H1 (cell line): ENCODE measurements at regions not wholly inside any gene's neighbourhood (a gene's known extent, or its start where the extent isn't known, plus 50 kb on each side); places are given as distances from the start of the nearest gene placed in this dataset.

Source experiments
- CTCF ChIA-PET: fragments of 300-600 bp; sonication (Branson Sonifier 250); formaldehyde crosslinking; loops from one replicate; lab custom pipeline; 2021; ENCODE audit not compliant: partially characterized antibody; lab: Charles Lee
- POLR2A ChIA-PET: fragments of 300-600 bp; sonication (Branson Sonifier 250); formaldehyde crosslinking; loops from one replicate; lab custom pipeline; 2021; ENCODE audit warnings: inconsistent platforms; ENCODE audit not compliant: partially characterized antibody; lab: Charles Lee
- DNase-seq, 2 experiments: peaks; one replicate each; pipeline versions ENCODE4 v3.0.0 to v3.0.0-alpha.2; 2010 to 2022; ENCODE audit warnings: low spot score in 2 of 2, low read depth in 1 of 2, mixed read lengths in 1 of 2
- FAIRE-seq: peaks from 2 replicates; lab custom pipeline; 2011; peaks lifted over from hg19 to GRCh38; lab: Jason Lieb, UNC
- H2AFZ ChIP-seq: 2 replicates; pipeline ENCODE4 v1.8.1; 2012; ENCODE audit warnings: low read length, inconsistent platforms
- H2AK5ac ChIP-seq: 2 replicates; pipeline ENCODE4 v1.6.1; 2013; ENCODE audit warnings: low read depth, low read length
- H2BK120ac ChIP-seq: replicated peaks from 2 replicates; pipeline ENCODE3; 2013; ENCODE audit warnings: low read depth, low read length, inconsistent platforms
- H2BK12ac ChIP-seq: 2 replicates; pipeline ENCODE4 v1.6.1; 2013; ENCODE audit warnings: low read depth, low read length
- H2BK15ac ChIP-seq: 2 replicates; pipeline ENCODE4 v1.6.1; 2013; ENCODE audit warnings: low read length
- H2BK20ac ChIP-seq: 2 replicates; pipeline ENCODE4 v1.6.1; 2013; ENCODE audit warnings: low read length
- H2BK5ac ChIP-seq: 2 replicates; pipeline ENCODE4 v1.6.1; 2013; ENCODE audit warnings: low read depth, low read length
- H3K14ac ChIP-seq: 2 replicates; pipeline ENCODE4 v1.6.1; 2013; ENCODE audit warnings: inconsistent platforms; ENCODE audit not compliant: insufficient read length
- H3K18ac ChIP-seq: 2 replicates; pipeline ENCODE4 v1.6.1; 2013; ENCODE audit warnings: low read length; ENCODE audit errors: extremely low read depth
- H3K23ac ChIP-seq: 2 replicates; pipeline ENCODE4 v1.6.1; 2013; ENCODE audit warnings: inconsistent platforms; ENCODE audit not compliant: insufficient read length
- H3K23me2 ChIP-seq: 2 replicates; pipeline ENCODE4 v1.6.1; 2013; ENCODE audit warnings: low read depth, low read length
- H3K27ac ChIP-seq: 2 replicates; pipeline ENCODE4 v1.6.1; 2011; ENCODE audit warnings: low read depth, low read length, inconsistent platforms
- H3K27me3 ChIP-seq, 4 experiments: replicated peaks in 1 of 4; 1 replicate in 1 of 4; 2 replicates in 3 of 4; pipeline versions ENCODE4 v1.6.1 to v1.8.1; 2011 to 2013; ENCODE audit warnings: low read length in 3 of 4, mild to moderate bottlenecking in 3 of 4, inconsistent platforms in 2 of 4, mixed read lengths in 2 of 4, moderate library complexity in 1 of 4; ENCODE audit not compliant: control insufficient read depth in 3 of 4, insufficient read depth in 3 of 4; ENCODE audit errors: extremely low read depth in 1 of 4
- H3K36me3 ChIP-seq, 4 experiments: 2 replicates each; pipeline versions ENCODE4 v1.6.1 to v1.8.1; 2011 to 2013; ENCODE audit warnings: mild to moderate bottlenecking in 4 of 4, low read length in 3 of 4, moderate library complexity in 2 of 4, control low read depth in 1 of 4, inconsistent platforms in 1 of 4; ENCODE audit not compliant: insufficient read depth in 4 of 4, control insufficient read depth in 2 of 4
- H3K4ac ChIP-seq: replicated peaks from 2 replicates; pipeline ENCODE3; 2013; ENCODE audit warnings: low read length, low read depth, mixed read lengths, inconsistent platforms; ENCODE audit not compliant: insufficient read length
- H3K4me1 ChIP-seq, 4 experiments: replicated peaks in 1 of 4; 1 replicate in 1 of 4; 2 replicates in 3 of 4; pipeline versions ENCODE4 v1.6.1 to v1.8.1; 2011 to 2013; ENCODE audit warnings: low read length in 3 of 4, inconsistent platforms in 2 of 4, mixed read lengths in 1 of 4; ENCODE audit not compliant: insufficient read depth in 4 of 4, control insufficient read depth in 3 of 4
- H3K4me2 ChIP-seq, 2 experiments: 2 replicates each; pipeline versions ENCODE4 v1.6.1 to v1.8.1; 2011 to 2013; ENCODE audit warnings: low read depth in 2 of 2, low read length in 2 of 2, control low read depth in 1 of 2, inconsistent platforms in 1 of 2, mild to moderate bottlenecking in 1 of 2; ENCODE audit not compliant: insufficient read depth in 1 of 2
- H3K4me3 ChIP-seq, 4 experiments: fragments of 200-600, 300-600 bp in 1 of 4; sonication (generic), shearing (Covaris generic), sonication (Bioruptor Twin) in 1 of 4; 2 replicates each; pipeline versions ENCODE4 v1.5.1 to v1.8.1; 2011 to 2016; ENCODE audit warnings: low read length in 4 of 4, low read depth in 3 of 4, control low read depth in 2 of 4, inconsistent platforms in 2 of 4, mild to moderate bottlenecking in 2 of 4, mixed read lengths in 1 of 4, moderate library complexity in 1 of 4; ENCODE audit not compliant: insufficient read depth in 2 of 4; ENCODE audit errors: extremely low read depth in 1 of 4
- H3K56ac ChIP-seq: replicated peaks from 2 replicates; pipeline ENCODE3; 2013; ENCODE audit warnings: low read depth, mild to moderate bottlenecking, mixed read lengths, low read length, inconsistent platforms; ENCODE audit not compliant: insufficient read length
- H3K79me1 ChIP-seq: 2 replicates; pipeline ENCODE4 v1.6.1; 2013; ENCODE audit warnings: low read depth, low read length, control low read depth
- H3K79me2 ChIP-seq, 2 experiments: 2 replicates each; pipeline versions ENCODE4 v1.6.1 to v1.8.1; 2012 to 2013; ENCODE audit warnings: low read length in 2 of 2, mild to moderate bottlenecking in 2 of 2, inconsistent platforms in 1 of 2; ENCODE audit not compliant: insufficient read depth in 2 of 2, control insufficient read depth in 1 of 2
- H3K9ac ChIP-seq, 4 experiments: replicated peaks in 1 of 4; 1 replicate in 1 of 4; 2 replicates in 3 of 4; pipeline versions ENCODE4 v1.6.1 to v1.8.1; 2011 to 2013; ENCODE audit warnings: low read depth in 3 of 4, low read length in 3 of 4, control low read depth in 2 of 4, mild to moderate bottlenecking in 2 of 4, moderate library complexity in 2 of 4, inconsistent platforms in 1 of 4; ENCODE audit errors: extremely low read depth in 1 of 4
- H3K9me3 ChIP-seq, 2 experiments: 2 replicates each; pipeline versions ENCODE4 v1.6.1 to v1.8.1; 2012 to 2013; ENCODE audit warnings: mild to moderate bottlenecking in 2 of 2, moderate library complexity in 2 of 2, control low read depth in 1 of 2, inconsistent platforms in 1 of 2, low read depth in 1 of 2, low read length in 1 of 2, mixed read lengths in 1 of 2; ENCODE audit not compliant: insufficient read depth in 2 of 2
- H4K20me1 ChIP-seq, 2 experiments: replicated peaks in 1 of 2; 2 replicates each; pipeline versions ENCODE3 to v1.8.1; 2011 to 2013; ENCODE audit warnings: inconsistent platforms in 2 of 2, low read length in 2 of 2, mild to moderate bottlenecking in 1 of 2; ENCODE audit not compliant: insufficient read depth in 2 of 2, control insufficient read depth in 1 of 2
- H4K5ac ChIP-seq: 2 replicates; pipeline ENCODE4 v1.6.1; 2013; ENCODE audit warnings: low read length, low read depth, mixed read lengths, inconsistent platforms; ENCODE audit not compliant: insufficient read length
- H4K8ac ChIP-seq: 2 replicates; pipeline ENCODE4 v1.8.0; 2013; ENCODE audit warnings: mild to moderate bottlenecking, moderate library complexity, low read length, inconsistent platforms; ENCODE audit not compliant: insufficient read depth; ENCODE audit errors: extremely low read depth
- H4K91ac ChIP-seq: replicated peaks from 2 replicates; pipeline ENCODE3; 2013; ENCODE audit warnings: low read length, mixed read lengths, inconsistent platforms; ENCODE audit not compliant: insufficient read length
- ATF2 ChIP-seq: IDR thresholded peaks from 2 replicates; pipeline ENCODE4 v1.6.1; 2012; ENCODE audit warnings: low read length, inconsistent platforms
- CBX5 ChIP-seq: fragments of 300-800, 300-1000 bp; sonication (generic); IDR thresholded peaks from 2 replicates; pipeline ENCODE4 v1.7.1; 2016; ENCODE audit warnings: antibody characterized with exemption, low read length, low read depth
- CBX8 ChIP-seq: fragments of 300-800, 300-1000 bp; sonication (generic); IDR thresholded peaks from 2 replicates; pipeline ENCODE4 v1.7.1; 2016; ENCODE audit warnings: low read depth, low read length, borderline replicate concordance
- CHD1 ChIP-seq: IDR thresholded peaks from 2 replicates; pipeline ENCODE4 v1.6.1; 2012; ENCODE audit warnings: low read depth, low read length, improper control_type of control experiment
- FOSL1 ChIP-seq: IDR thresholded peaks from 2 replicates; pipeline ENCODE4 v1.6.1; 2011; ENCODE audit warnings: mild to moderate bottlenecking, low read depth, low read length, moderate library complexity; ENCODE audit not compliant: insufficient read depth
- GABPA ChIP-seq: IDR thresholded peaks from 2 replicates; pipeline ENCODE4 v1.6.1; 2011; ENCODE audit warnings: mild to moderate bottlenecking, low read length, moderate library complexity, borderline replicate concordance; ENCODE audit not compliant: insufficient read depth
- JUN ChIP-seq: IDR thresholded peaks from 2 replicates; pipeline ENCODE4 v1.6.1; 2011; ENCODE audit warnings: low read depth, mild to moderate bottlenecking, improper control_type of control experiment, low read length
- POLR2AphosphoS5 ChIP-seq: IDR thresholded peaks from 2 replicates; pipeline ENCODE4 v1.6.1; 2011; ENCODE audit warnings: low read depth, low read length
- POU5F1 ChIP-seq: IDR thresholded peaks from 2 replicates; pipeline ENCODE4 v1.6.1; 2011; ENCODE audit warnings: low read depth, mild to moderate bottlenecking, low read length, moderate library complexity
- SIRT6 ChIP-seq: IDR thresholded peaks from one replicate; pipeline ENCODE4 v1.7.1; 2012; ENCODE audit warnings: low read length, inconsistent platforms
- SRF ChIP-seq: IDR thresholded peaks from 2 replicates; pipeline ENCODE4 v1.6.1; 2011; ENCODE audit warnings: mild to moderate bottlenecking, low read depth, low read length, moderate library complexity
- YY1 ChIP-seq: IDR thresholded peaks from 2 replicates; pipeline ENCODE4 v1.6.1; 2011; ENCODE audit warnings: low read depth, mild to moderate bottlenecking, low read length
- WGBS, 2 experiments: shearing (Covaris generic) in 1 of 2; methylation state at CpG; one replicate each; pipeline versions ENCODE4 v1.1.6 to v1.1.7; 2013 to 2015; ENCODE audit warnings: low lambda C conversion rate in 2 of 2, mixed read lengths in 2 of 2, inconsistent platforms in 1 of 2, low coverage in 1 of 2, missing lambda C conversion rate in 1 of 2; ENCODE audit not compliant: insufficient replicate concordance in 2 of 2, insufficient coverage in 1 of 2, insufficient read length in 1 of 2; ENCODE audit errors: extremely low coverage in 1 of 2, missing lambda C conversion rate in 1 of 2; 5-methylcytosine and 5-hydroxymethylcytosine counted together

- Histone ChIP-seq H3K9ac (no peak overlapping the region), H2AFZ (no peak overlapping the region), H3K79me1 (no peaks in the 10 kb centered on the region), H3K4me2 (no peak overlapping the region), H4K20me1 (no peaks in the 10 kb centered on the region), H3K4me3 (no peak overlapping the region), H2BK5ac (no peak overlapping the region), H2BK120ac (no peak overlapping the region), H2AK5ac (no peak overlapping the region), H2BK20ac (no peak overlapping the region), H4K91ac (no peak overlapping the region), H3K23me2 (no peaks in the 10 kb centered on the region), H2BK12ac (no peak overlapping the region), H2BK15ac (no peak overlapping the region), H3K79me2 (no peaks in the 10 kb centered on the region), H4K5ac (no peak overlapping the region), H4K8ac (no peak overlapping the region), H3K27me3 (no peaks in the 10 kb centered on the region), H3K9me3 (no peaks in the 10 kb centered on the region), H3K36me3 (no peaks in the 10 kb centered on the region), H3K23ac (no peak overlapping the region), H3K4ac (no peak overlapping the region), H3K4me1 (no peaks in the 10 kb centered on the region), H3K56ac (no peak overlapping the region), H3K14ac (no peak overlapping the region), H3K27ac (no peak overlapping the region), H3K18ac (no peak overlapping the region)
- POLR2A ChIA-PET = no interaction called here
- FAIRE-seq (no peak), DNase-seq (no peak)
- 97% methylated on average over 2 of the region's 2 CpGs; no CpG with 5 or more reads in 1 of the 2 experiments for WGBS, 2 experiments
- TF ChIP-seq SRF (no peak), ATF2 (no peak), GABPA (no peak), POU5F1 (no peak), FOSL1 (no peak), POLR2AphosphoS5 (no peak), YY1 (no peak), CBX8 (no peak), SIRT6 (no peak), JUN (no peak), CHD1 (no peak), CBX5 (no peak)
- CTCF ChIA-PET = interaction anchor here (0.7 kb wide), 1 partner anchor 9 kb away, joined by 3 read pairs; no protein-coding TSS in a partner anchor
These were observed 68.2 kb upstream of the GK2 start for GRCh38 chr4:79476196-79476595.
